GM12873 (cell line): ENCODE measurements at regions not wholly inside any gene's neighbourhood (a gene's known extent, or its start where the extent isn't known, plus 50 kb on each side); places are given as distances from the start of the nearest gene placed in this dataset.

ENCODE experiments used
- TF ChIP-seq, protein P1 (sequence below): IDR thresholded peaks from 2 replicates; pipeline ENCODE4 v1.5.1; 2012; ENCODE audit warnings: low read depth, mild to moderate bottlenecking, moderate library complexity, low read length, control low read depth; ENCODE audit not compliant: insufficient read depth; ENCODE audit errors: missing control alignments

DNA sequence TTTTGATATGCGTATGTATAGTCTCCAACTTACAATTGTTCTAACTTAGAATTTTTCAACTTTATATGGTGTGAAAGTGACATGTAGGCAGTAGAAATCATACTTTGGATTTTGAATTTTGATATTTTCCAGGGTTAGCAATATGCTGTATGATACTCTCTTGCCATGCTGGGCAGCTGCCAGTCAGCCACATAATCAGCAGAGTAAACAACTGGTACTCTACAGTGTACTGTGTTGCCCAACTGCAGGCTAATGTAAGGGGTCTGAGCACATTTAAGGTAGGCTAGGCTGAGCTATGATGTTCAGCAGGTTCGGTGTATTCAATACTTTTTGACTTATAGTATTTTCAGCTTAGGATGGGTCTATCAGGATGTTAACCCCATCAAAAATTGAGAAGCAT lies 52.0 kb upstream of the RYK start:
- TF ChIP-seq, protein P1, sequence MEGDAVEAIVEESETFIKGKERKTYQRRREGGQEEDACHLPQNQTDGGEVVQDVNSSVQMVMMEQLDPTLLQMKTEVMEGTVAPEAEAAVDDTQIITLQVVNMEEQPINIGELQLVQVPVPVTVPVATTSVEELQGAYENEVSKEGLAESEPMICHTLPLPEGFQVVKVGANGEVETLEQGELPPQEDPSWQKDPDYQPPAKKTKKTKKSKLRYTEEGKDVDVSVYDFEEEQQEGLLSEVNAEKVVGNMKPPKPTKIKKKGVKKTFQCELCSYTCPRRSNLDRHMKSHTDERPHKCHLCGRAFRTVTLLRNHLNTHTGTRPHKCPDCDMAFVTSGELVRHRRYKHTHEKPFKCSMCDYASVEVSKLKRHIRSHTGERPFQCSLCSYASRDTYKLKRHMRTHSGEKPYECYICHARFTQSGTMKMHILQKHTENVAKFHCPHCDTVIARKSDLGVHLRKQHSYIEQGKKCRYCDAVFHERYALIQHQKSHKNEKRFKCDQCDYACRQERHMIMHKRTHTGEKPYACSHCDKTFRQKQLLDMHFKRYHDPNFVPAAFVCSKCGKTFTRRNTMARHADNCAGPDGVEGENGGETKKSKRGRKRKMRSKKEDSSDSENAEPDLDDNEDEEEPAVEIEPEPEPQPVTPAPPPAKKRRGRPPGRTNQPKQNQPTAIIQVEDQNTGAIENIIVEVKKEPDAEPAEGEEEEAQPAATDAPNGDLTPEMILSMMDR, result no peak

DNA sequence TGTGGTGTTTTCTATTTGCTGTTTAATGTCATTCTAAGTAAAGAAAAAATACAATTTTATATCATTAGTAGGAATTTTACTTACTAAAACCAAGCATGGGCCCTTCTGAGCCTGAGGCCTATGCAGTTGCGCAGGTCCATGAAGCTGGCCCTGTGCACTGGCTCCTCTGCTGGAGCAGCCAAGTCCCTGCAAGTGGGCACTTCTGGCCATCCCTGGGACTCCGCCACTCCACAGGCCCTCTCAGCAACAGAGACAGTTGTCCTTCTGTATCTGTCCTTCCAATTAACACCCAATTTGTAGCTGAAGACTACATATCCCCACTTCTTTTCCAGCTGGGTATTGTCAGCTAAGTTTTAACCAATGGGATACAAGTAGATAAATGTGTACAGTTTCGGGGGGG lies 49.9 kb upstream of the RYK start:
- TF ChIP-seq, protein P1, result peak; percentile 22
